ENCODE measurements at regions not wholly inside any gene's neighbourhood (a gene's known extent, or its start where the extent isn't known, plus 50 kb on each side); places are given as distances from the start of the nearest gene placed in this dataset.

DNA sequence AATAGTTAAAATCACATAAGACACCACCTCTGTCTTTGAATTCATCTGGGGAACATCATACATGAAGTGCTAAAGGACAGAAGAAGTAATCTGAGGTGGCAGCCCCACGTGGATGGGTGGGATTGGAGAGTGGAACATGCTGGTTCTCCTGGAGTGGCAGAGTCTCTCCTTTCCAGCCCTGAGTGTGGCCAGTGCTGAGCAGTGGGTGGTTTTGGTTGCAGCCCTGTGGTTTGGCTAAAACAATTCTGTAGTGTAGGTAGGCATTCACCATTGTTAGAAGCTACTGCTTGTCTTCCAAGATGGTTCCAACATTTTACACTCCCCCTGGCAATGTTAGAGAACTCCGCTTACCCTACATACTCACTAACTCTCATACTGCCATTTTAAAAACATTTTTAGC lies 396.4 kb upstream of the MEX3C start:
- DNase-seq: no peak

DNA sequence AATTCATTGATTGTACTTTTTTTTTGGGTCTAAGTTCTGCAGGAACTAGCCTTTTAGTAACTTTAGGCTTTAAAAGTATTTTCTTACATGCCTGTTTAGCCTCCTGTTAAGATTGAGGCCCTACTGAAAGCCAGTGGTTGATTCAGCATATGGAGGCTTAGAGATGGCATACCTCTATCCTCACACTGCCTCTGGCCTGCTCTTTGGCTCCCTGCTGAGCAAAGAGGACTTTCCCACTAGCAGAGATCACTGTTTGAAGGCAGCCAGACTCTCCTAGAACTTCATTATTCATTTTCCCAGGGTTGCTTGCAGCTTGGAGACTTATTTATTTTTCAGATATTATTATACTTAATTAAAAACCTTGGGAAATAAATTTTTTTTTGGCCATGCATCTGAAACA lies 405.6 kb upstream of the MEX3C start:
- DNase-seq: no peak

DNA sequence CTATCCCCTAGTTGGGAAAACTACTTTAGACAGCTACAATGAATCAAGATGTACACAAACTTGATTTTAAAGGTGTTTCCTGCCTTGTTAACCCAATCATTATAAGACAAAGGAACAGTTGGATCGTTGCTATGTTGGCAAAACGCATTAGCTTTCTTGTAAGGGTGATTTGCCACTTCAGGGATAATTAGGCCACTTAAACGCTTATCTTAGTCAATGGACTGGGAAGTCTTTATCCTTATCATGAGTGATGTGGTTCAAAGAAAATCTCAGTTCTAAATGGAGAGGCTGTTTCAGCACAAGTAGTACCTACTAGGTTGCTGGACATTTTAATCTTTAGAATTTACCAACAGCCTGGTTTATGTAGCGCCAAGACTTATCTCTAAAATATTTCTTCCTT lies 406.1 kb upstream of the MEX3C start:
- DNase-seq: peak; percentile 5

DNA sequence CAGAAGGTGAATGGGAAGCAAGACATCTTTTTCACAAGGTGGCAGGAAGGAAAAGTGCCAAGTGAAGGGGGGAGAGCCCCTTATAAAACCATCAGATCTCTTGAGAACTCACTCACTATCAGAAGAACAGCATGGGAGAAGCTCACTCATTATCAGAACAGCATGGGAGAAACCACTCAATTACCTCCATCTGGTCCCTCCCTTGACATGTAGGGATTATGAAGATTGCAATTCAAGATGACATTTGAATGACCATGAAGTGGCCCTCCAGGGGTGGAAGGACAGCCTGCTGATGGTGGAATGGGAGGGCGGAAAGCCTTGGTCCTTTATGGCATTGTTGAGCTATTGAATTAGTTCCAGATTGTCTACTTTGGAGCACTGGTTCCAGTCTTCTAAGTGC lies 413.0 kb upstream of the MEX3C start:
- no peak for DNase-seq

DNA sequence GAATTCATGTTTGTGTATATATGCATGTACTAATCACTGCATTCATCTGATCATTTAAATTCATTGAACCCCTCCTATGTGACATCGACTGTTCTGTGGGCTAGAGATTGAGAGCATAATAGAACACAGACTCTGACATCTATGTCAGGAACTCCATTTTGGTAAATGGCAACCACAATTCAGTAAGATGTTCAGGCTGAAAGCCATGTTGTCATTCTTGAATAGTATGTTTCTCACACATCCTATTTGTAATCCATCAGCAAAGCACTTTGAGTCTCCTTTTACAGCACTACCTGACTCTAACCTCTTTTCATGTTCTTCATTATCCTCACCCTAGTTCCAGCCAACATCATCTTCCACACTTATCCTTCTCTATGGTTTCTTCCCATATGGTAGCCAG lies 413.8 kb upstream of the MEX3C start:
- DNase-seq: no peak

DNA sequence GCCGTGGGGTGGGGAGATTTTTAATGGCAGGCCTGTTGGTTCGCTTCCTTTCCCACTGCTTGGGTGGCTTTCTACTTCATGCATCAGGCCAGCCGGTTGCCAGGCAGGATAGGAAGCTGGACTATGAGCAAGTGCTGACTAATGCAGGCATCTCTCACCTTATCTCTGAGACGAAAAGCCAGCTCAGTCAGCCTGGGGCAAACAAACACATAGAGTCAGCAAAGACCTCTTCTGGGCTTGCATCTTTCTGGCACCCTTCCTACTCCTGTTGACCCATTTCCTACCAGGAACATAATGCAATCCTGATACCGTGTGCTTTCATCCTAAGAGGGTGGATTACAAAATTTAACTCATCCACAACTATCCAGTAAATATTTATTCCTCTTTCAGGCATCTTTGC lies 416.6 kb upstream of the MEX3C start:
- DNase-seq: no peak

DNA sequence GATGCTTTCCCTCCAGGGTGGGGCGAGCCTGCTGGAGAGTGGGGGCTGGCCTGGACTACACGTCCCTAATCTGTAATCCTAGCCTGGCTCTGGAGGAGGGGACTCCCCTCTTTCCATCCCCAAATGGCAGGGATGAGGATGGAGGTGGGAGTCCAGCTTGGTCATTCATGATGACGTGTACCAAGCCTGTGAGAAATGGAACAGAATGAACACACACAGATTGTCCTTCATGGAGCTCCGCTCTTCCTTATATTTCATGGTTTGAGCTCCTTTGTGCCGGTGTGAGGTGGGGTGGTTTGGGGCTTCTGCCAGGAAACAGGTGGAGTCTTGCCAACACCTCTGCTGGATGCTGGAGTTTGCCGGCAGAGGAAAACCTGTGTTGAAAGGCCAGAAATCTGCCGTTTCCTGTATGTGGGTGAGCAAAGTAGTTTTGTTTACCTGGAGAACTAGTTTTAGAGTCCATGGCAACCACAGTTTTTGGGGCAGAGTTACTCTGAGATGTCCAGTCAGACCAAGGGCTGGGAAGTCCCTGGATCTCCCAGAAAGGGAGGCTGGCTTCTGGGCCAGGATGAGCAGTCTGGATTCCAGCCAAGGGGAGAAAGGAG lies 417.6 kb upstream of the MEX3C start:
- DNase-seq: peak; percentile 1

DNA sequence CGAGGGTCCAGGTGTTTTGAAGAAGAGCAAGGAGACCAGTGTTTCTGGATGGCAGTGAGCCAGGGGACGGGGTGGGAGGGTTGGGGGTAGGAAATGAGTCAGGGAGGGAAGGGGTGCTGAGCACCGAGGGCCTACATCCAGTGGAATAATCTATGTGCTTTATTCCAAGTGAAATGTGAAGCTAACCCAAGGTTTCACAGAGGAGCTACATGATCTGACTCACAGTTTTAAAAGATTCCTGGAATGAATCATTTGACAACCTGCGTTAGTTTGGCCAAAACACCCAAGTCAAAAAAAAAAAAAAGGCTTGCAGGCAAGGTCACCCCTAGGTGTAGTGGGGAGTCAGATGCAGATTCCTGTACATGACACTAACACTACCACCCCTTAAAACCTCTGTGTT lies 419.7 kb upstream of the MEX3C start:
- no peak for DNase-seq

DNA sequence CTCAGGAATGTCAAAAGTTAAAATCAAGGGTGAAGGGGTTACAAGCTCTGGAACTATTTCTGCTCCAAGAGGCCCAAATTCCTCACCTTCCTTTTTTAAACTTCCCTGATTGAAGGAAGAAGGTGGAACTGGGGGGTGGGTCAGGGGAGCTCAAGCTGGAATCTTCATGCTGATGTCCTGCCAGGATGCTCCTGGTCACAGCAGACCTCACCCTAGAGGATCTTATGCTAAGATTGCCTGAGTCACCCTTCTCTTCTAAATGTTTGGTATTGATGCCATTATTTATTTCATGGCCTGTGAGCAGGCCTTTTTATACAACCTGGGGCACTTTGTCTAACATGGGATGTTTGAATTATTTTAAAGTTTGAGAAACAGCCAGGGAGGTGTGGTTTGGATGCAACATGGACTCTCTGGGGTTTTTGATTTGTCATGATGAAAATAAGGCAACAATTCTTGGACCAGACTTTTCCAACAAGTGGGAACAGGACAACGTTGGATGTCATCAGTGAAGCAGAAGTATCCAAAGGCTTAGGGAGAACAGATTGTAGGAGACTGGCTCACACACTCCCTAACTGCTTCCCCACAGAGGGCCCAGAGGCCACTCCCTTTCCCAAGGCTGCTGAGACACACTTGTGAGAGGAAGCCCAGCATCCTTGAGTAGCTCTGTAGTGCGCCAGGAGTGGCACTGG lies 420.2 kb upstream of the MEX3C start:
- no peak for DNase-seq

DNA sequence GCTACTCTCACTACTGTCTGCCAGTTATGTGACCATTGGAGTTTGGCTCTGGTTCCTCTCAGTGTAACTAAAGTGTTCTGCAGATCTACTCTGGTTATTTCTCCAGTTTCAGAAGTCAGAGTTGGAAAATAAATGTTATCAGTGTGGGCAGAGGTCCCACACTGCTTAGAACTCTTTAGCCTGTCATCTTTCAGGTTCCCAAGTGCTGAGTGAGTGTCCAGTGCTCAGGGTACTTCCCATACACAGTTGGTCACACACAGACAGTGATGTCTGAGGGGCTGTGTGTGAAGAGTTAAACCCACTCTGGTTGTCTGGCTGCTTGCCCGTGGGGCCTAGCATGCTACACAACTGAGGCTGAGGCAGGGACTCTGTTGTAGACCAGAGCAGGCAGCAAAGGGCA lies 421.8 kb upstream of the MEX3C start:
- no peak for DNase-seq

DNA sequence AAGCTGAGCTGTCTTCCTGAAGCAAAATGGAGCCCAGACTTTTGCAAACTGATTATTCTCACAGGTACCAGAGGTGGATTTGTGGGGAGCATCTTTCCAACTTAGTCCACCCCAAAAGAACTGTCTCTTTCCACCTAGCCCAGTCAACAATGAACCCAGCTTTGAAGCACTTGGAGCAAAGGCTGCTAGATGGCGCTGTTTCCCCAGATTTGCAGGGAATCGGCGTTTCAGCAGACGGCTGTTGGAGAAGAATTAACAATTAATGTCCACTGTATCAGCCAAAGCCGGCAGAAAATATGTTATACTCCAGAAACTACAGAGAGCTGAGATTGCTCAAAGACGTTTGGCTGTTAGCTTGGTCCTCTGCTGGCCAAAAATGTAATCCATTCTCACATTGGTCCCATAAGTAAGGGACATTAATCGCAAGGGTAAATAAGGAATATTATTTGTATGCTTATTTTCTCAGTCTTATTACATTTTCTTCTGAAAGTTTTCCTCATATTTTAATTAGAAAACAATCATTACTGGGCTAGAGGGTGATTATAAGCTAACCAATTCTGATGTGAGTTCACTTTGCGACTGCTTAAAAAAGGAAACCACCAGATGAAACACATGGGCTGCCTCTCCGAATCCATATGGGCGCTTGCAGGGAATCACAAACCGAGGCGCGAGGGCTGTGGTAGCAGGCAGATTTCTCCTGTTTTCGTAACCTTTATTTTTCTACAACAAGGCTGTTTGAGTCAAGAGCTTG lies 423.8 kb upstream of the MEX3C start:
- DNase-seq: peak; percentile 50

DNA sequence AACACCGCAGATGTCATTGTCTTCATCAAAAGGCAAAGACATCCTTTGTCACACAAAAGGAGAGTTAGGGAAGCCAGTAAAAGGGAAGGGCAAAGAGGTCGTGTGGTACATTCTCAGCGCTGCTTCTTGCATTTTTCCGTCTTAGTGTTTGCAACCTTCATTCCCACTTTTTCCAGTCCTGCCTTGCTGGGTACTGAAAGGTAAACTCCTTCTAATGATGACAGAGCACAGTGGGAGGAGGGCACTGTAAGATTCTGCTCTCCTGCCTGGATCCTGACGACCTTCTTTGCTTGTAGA lies 424.3 kb upstream of the MEX3C start:
- DNase-seq: no peak

DNA sequence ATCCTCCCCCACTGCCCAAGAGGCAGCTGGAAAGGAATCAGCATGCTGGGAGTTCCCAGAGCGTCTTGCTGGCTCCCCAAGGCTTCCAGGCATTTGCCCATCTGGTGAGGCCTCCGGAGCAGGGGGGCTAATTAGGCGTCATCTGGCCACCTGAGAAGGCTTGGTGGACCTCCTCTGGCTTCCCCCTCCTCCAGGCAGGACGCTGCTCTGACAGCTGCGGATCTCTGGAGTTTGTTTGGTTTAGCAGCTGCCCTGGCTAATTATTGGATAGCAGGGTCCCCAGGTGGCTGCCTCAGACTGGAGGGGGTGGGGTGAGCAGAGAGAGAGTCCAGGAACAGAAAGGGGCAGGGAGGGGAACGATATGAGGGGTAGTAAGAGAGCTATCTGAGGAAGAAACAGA lies 425.2 kb upstream of the MEX3C start:
- no peak for DNase-seq

DNA sequence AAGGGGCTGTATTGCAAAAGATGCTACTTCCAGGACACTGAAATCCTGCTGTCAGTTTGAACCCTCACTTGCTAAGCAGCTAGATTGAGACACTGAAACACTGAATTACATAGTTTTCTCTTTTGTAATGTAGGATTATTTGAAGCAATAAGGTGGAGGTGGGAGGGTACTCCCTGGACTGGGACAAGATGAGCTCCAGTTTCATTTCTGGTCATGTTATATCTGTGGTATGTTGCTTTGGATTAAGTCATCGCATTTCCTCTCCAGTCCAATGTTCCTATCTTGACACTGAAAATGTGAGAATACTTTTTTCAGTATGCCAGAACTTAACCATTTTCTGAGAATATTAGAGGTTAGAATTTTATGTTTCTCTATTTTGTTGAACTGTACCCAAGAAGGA lies 426.2 kb upstream of the MEX3C start:
- no peak for DNase-seq

DNA sequence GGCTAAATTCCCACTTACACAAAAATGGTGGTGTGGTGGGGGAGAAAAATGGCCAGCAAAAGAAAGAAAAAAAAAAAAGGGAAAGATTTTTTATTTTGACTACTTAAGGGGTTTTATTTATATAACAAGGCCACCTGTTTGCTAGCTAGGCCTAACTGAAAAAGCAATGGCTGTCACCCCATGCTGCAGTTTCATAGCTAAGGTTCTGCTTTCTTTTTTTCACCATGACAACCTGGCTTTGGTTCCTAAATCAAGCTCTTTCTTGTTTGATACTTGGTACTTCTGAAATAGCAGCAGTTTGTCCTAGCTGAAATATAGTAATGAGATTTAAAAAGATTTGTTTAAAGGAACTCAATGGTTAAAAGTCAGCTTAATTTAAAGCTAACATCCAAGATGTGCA lies 433.2 kb upstream of the MEX3C start:
- DNase-seq: no peak

DNA sequence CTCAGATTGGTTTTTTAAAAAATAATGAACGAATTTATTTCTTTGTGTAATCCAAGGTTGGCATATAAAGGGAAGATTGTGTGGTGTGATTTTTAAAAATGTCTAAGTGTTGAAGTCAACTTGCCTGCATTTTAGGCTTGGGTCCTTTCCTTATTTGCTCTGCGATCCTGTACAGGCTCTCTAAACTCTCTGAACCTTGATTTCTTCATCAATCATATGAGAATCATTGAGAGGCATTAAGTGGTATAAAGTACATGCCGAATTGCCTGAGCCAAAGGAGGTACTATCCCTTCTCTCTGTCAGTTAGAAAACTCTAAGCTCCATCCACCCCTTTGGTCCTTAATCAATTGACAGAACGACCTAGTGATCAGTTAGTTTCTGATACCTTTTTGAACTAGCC lies 440.4 kb upstream of the MEX3C start:
- DNase-seq: no peak

DNA sequence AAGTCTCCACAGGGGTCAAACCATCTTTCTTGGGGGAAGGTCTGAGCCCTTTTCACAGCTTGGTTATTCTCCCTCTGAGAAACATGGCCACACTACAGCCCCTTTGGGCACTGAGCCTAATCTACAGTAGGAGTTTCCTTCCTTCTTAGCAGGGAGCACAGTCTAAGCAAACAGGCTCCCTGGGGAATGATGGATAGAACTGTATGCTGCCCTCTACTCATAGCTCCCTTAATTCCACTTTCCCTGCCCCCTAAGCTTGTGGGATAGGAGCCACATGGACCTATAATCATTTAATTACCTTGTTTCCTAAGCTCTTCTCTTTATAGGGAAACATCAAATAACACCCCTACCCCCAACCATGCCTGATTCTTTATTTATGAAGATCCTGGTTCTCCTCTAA lies 442.1 kb upstream of the MEX3C start:
- no peak for DNase-seq

DNA sequence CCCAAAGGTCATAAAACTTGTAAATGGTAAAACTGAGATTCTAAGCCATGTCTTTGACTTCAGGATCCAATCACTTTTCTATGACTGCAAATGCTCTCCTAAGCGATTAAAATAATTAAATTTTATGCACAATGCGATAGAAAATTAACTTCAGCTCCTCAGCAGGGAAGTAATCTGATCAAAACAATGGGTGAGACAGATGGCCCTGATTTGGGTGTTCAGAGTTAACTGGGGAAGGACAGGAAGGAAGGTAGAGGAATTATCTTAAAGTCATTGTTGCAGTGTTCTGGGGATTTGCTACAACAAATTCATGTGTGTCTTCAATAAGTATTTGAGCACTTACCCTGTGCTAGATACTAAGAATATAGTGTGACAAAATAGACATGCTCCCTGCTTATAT lies 446.0 kb upstream of the MEX3C start:
- DNase-seq: no peak

DNA sequence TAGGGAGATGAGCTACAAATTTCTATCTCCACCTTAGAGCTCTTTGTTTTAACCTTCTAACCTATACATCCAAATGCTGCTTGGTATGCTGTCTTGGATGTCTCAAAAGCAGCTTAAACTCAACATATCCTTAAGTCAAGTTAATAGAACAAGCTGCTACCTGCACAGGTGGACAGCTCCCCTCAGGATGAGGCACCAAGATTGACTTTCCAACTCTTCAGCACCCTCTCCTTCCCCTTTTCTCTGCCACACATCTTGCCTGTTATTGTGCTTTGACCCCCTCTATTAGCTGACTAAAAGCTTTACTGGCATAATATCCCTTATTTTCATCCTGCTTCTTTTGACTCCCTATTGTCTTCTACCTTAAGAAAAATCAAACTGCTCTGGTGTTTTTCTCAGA lies 448.1 kb upstream of the MEX3C start:
- DNase-seq: no peak

DNA sequence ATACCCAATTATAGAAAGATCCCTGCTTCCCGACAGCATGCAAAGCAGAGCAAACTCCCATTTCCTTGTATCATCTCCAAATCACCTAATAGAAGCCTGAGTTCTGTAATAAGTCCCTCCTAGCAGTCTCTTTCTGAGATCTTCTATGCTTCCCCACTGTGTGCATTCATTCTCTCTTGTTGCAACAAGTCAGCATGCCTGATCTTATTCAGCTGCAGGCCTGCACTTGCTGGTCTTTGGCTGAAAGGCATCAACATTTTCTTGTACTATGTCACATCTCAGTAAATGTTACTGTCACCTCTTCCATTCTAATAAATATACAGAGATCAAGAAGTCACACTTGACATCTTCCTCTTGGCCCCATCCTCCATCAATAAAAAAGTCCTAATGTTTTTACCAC lies 449.9 kb upstream of the MEX3C start:
- DNase-seq: no peak

DNA sequence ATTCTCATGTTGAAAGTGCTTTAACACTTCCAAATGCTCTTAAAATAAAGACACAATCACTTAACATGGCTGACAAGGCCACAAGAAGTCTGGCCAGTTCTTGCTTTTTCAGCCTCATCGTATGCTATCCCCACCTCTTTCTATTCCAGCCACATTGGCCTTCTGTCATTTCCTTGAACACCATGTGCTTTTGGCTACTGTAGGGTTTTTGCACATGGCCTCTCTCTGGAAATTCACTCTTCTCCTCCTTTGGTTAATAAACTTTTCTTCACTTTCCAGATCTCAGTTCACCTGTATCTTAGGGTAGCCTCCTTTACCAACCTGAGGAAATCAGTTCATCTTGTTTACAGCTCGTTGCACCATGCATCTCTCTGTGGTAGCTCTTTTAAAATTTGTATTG lies 450.5 kb upstream of the MEX3C start:
- no peak for DNase-seq

DNA sequence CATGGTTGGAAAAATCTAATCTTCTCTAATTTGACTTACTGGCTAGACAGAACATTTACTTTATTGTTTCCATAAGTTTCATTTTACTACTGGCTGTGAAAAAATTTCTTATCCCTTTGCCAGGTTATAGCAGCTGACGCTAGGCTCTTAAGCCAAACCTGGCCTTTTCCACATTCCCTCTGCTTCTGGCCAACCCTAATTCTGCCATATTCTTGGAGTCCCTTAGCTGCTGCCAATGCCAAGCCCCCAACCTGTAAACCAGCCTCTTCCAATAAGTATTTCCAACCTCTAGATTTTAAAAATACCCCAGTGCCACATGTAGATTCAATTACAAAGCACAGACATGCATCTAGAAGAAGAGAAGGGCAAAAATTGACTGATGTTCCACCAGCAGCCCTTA lies 452.3 kb upstream of the MEX3C start:
- DNase-seq: no peak

DNA sequence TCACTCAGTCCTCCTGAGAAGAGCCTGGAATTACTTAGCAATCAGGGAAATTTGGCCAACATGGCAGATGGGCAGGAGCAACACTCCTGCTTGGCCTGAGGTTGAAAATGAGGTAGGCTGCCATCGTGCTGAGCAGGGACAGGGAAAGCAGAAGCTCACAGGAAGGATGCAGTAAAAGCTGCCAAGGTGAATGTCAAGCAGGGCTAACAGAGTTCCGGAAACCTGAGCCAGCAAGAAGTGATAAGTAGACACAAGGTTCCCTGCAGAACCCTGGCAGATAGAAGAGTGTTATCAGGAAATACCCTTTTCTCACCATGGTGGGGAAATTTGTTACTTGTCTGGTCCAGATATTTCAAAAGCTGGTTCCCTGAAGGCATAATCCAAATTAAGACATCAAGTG lies 454.3 kb upstream of the MEX3C start:
- DNase-seq: no peak

DNA sequence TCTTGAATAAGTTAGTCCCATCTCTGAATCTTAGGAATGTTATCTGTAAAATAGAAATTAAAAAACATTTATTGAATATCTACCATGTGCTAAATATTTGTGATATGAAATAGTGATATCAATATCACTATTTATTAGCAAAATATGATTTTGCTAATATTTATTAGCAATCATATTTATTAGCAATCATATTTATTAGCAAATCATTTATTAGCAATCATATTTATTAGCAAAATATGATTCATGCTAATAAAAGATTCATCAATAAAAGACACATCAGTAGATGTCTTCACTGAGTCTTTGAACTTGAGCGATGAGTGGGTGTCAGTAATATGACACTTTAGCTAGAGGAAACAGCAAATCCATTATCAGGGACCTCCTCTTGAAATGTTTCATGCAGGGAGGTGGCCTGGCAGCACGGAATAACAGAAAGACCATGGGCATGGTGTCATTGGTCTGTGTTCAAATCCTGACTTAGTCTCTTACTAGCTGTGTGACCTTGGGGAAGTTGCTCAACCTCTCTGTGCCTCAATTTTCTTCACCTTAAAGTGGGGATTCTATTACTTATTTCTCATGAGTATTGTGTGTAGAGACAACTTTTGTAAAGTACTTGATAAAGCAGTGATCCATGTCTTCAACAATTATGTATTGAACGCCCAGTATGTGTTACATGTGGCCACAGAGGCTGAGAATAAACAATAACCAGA lies 456.2 kb upstream of the MEX3C start:
- no peak for DNase-seq

All from skin of body (tissue), 1 donor.